NCI-H187 treated with DMSO at 0.1 percent for 48 hours (cell line): ENCODE measurements at regions not wholly inside any gene's neighbourhood (a gene's known extent, or its start where the extent isn't known, plus 50 kb on each side); places are given as distances from the start of the nearest gene placed in this dataset.
"Not testable (repeated sequence)": the region's sequence is repeated elsewhere in the genome, so short reads cannot be mapped to it uniquely, and the experiment has no call there.

ENCODE experiments used
- DNase-seq: peaks from one replicate; lab custom pipeline; 2025; lab: John Stamatoyannopoulos, UW

GRCh38 chr7:26955516-26955915, 91.1 kb upstream of the SKAP2 start:
- no peak for DNase-seq

- DNase-seq: no peak
These were observed 90.6 kb upstream of the SKAP2 start for GRCh38 chr7:26954951-26955350.

- no peak for DNase-seq
These were observed 87.1 kb upstream of the SKAP2 start for GRCh38 chr7:26951407-26951950.

- DNase-seq: no peak
These were observed 86.5 kb upstream of the SKAP2 start for GRCh38 chr7:26950889-26951288.

GRCh38 chr7:26949319-26949718, 84.9 kb upstream of the SKAP2 start:
- no peak for DNase-seq

- DNase-seq: no peak
These were observed 84.3 kb upstream of the SKAP2 start for GRCh38 chr7:26948617-26949118.

- no peak for DNase-seq
These were observed 80.3 kb upstream of the SKAP2 start for GRCh38 chr7:26944501-26945358.

- no peak for DNase-seq
These were observed 73.7 kb upstream of the SKAP2 start for GRCh38 chr7:26937939-26938623.

GRCh38 chr7:26937306-26937705, 72.9 kb upstream of the SKAP2 start:
- DNase-seq: no peak

GRCh38 chr7:26932616-26933015, 68.2 kb upstream of the SKAP2 start:
- DNase-seq: not testable (repeated sequence)

GRCh38 chr7:26930845-26931244, 66.5 kb upstream of the SKAP2 start:
- DNase-seq: no peak

- DNase-seq: no peak
These were observed 65.8 kb upstream of the SKAP2 start for GRCh38 chr7:26930201-26930600.

GRCh38 chr7:26928703-26929347, 64.4 kb upstream of the SKAP2 start:
- DNase-seq: no peak

- no peak for DNase-seq
These were observed 61.4 kb upstream of the SKAP2 start for GRCh38 chr7:26925768-26926167.

GRCh38 chr7:26924149-26924767, 59.9 kb upstream of the SKAP2 start:
- no peak for DNase-seq

- no peak for DNase-seq
These were observed 55.6 kb upstream of the SKAP2 start for GRCh38 chr7:26919906-26920493.

GRCh38 chr7:26918241-26918640, 53.9 kb upstream of the SKAP2 start:
- no peak for DNase-seq

GRCh38 chr7:26916779-26917320, 52.5 kb upstream of the SKAP2 start:
- no peak for DNase-seq

GRCh38 chr7:26916336-26916735, 51.9 kb upstream of the SKAP2 start:
- no peak for DNase-seq
